ENCODE measurements at regions not wholly inside any gene's neighbourhood (a gene's known extent, or its start where the extent isn't known, plus 50 kb on each side); places are given as distances from the start of the nearest gene placed in this dataset.

- TF ChIP-seq, protein P1, sequence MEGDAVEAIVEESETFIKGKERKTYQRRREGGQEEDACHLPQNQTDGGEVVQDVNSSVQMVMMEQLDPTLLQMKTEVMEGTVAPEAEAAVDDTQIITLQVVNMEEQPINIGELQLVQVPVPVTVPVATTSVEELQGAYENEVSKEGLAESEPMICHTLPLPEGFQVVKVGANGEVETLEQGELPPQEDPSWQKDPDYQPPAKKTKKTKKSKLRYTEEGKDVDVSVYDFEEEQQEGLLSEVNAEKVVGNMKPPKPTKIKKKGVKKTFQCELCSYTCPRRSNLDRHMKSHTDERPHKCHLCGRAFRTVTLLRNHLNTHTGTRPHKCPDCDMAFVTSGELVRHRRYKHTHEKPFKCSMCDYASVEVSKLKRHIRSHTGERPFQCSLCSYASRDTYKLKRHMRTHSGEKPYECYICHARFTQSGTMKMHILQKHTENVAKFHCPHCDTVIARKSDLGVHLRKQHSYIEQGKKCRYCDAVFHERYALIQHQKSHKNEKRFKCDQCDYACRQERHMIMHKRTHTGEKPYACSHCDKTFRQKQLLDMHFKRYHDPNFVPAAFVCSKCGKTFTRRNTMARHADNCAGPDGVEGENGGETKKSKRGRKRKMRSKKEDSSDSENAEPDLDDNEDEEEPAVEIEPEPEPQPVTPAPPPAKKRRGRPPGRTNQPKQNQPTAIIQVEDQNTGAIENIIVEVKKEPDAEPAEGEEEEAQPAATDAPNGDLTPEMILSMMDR (IDR thresholded peaks at IDR 0.05; ENCODE audit: control extremely low read depth in 1 of 3, insufficient read depth in 1 of 3, low read depth in 1 of 3, low read length in 3 of 3) = no peak
- TF ChIP-seq KDM5A (IDR thresholded peaks at IDR 0.05; ENCODE audit: low read length) (no peak), SUZ12 (IDR thresholded peaks at IDR 0.05; ENCODE audit: low read length) (no peak), BACH1 (IDR thresholded peaks at IDR 0.05; ENCODE audit: low read length) (no peak), SRF (IDR thresholded peaks at IDR 0.05; ENCODE audit: low read depth, low read length) (no peak)
These were observed 245.4 kb upstream of the FBXL7 start (continued) for GRCh38 chr5:15254607-15255006.

Measured in H1 (cell line).